ENCODE measurements at regions not wholly inside any gene's neighbourhood (a gene's known extent, or its start where the extent isn't known, plus 50 kb on each side); places are given as distances from the start of the nearest gene placed in this dataset.

DNA sequence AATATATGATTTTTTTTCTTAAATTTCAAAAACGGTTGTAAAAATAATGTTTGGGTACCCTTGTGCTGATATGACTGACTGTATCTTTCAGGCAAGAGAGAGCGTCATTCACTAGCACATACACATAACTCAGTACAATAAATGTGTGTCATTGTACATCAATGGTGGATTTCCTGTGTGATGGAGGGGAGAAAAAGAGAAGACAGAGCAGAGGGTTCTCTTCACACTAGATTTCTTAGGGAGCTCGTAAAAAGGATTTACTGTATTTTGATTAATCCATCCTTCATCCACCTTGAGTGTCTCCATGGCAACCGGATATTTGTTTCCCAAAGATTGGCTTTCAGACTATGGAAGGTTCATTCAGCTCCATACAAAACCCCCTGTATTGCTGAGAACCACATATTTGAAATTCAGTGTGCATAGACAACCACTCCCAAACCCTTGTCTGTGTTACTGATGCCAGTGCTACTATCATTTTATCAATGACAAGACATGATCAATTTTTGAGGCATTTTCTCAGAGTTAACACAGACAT lies 150.6 kb downstream of the AKR1D1 start:
- TF ChIP-seq CTCF (IDR thresholded peaks at IDR 0.05; ENCODE audit: insufficient read depth, low read depth, low read length): no peak
- no peak for TF ChIP-seq EZH2 (IDR thresholded peaks at IDR 0.05; ENCODE audit: insufficient read depth, low read length)

Measured in astrocyte (in vitro differentiated cells and primary cell).